SK-N-SH (cell line): ENCODE measurements at regions not wholly inside any gene's neighbourhood (a gene's known extent, or its start where the extent isn't known, plus 50 kb on each side); places are given as distances from the start of the nearest gene placed in this dataset.

Experiments used
- CHD2 ChIP-seq: fragments of 150-350 bp; IDR thresholded peaks from 2 replicates; pipeline ENCODE4 v1.6.1; 2018; ENCODE audit warnings: low read length; ENCODE audit not compliant: partially characterized antibody
- ZBTB33 ChIP-seq: IDR thresholded peaks from 2 replicates; pipeline ENCODE4 v1.4.0; 2012; ENCODE audit warnings: low read depth, borderline replicate concordance

DNA sequence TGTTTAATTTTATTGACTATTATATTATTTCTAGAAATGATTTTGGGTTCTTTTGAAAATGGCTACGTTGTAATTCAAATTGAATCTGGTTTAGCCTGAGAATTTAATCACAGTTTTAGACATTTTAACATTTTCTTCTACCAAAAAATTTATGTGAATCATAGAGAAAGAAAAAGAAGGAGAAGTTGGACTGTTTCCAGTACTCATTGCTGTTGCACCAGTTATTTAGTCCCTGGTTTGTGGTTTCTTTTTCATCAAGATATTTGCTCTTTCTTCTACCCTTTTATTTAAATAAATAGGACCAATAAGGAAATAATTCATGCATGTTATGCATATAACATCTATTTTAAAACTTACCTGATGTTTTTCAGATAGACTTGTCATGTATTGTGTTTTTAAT lies 1337.1 kb downstream of the ROBO1 start:
- no peak for TF ChIP-seq ZBTB33
- no peak for TF ChIP-seq CHD2
